GM19324 (cell line): ENCODE measurements at regions not wholly inside any gene's neighbourhood (a gene's known extent, or its start where the extent isn't known, plus 50 kb on each side); places are given as distances from the start of the nearest gene placed in this dataset.

Experiments
- ATAC-seq: cut with Tn5 transposase; IDR thresholded peaks from one replicate; pipeline ENCODE4 v1.9.1; 2021; ENCODE audit warnings: mild to moderate bottlenecking, moderate library complexity; ENCODE audit not compliant: unreplicated experiment, low FRiP score

- no peak for ATAC-seq
These were observed 202.4 kb upstream of the OSR1 start for GRCh38 chr2:19560785-19561184.

GRCh38 chr2:19559596-19560240, 201.3 kb upstream of the OSR1 start:
- ATAC-seq: peak; percentile 55

- ATAC-seq: no peak
These were observed 198.2 kb upstream of the OSR1 start for GRCh38 chr2:19556648-19557047.

GRCh38 chr2:19554520-19554919, 196.1 kb upstream of the OSR1 start:
- peak; percentile 76 for ATAC-seq

GRCh38 chr2:19552270-19552669, 193.8 kb upstream of the OSR1 start:
- no peak for ATAC-seq

- ATAC-seq: no peak
These were observed 192.3 kb upstream of the OSR1 start for GRCh38 chr2:19550750-19551149.

- ATAC-seq: no peak
These were observed 191.4 kb upstream of the OSR1 start for GRCh38 chr2:19549821-19550220.

GRCh38 chr2:19548116-19548515, 189.7 kb upstream of the OSR1 start:
- ATAC-seq: no peak

GRCh38 chr2:19547321-19547720, 188.9 kb upstream of the OSR1 start:
- ATAC-seq: no peak

GRCh38 chr2:19545507-19545906, 187.1 kb upstream of the OSR1 start:
- no peak for ATAC-seq

- ATAC-seq: no peak
These were observed 185.4 kb upstream of the OSR1 start for GRCh38 chr2:19543663-19544383.

GRCh38 chr2:19542796-19543662, 184.6 kb upstream of the OSR1 start:
- no peak for ATAC-seq

GRCh38 chr2:19541884-19542283, 183.5 kb upstream of the OSR1 start:
- ATAC-seq: no peak

GRCh38 chr2:19540739-19541525, 182.5 kb upstream of the OSR1 start:
- no peak for ATAC-seq

GRCh38 chr2:19538411-19538963, 180.1 kb upstream of the OSR1 start:
- ATAC-seq: no peak

GRCh38 chr2:19536136-19536535, 177.7 kb upstream of the OSR1 start:
- no peak for ATAC-seq

- no peak for ATAC-seq
These were observed 174.2 kb upstream of the OSR1 start for GRCh38 chr2:19532547-19533196.

- ATAC-seq: no peak
These were observed 171.3 kb upstream of the OSR1 start for GRCh38 chr2:19529677-19530076.

- ATAC-seq: no peak
These were observed 169.3 kb upstream of the OSR1 start for GRCh38 chr2:19527771-19528170.

- no peak for ATAC-seq
These were observed 166.9 kb upstream of the OSR1 start for GRCh38 chr2:19525313-19525712.
